NCI-H2171 treated with DMSO at 0.1 percent for 48 hours (cell line): ENCODE measurements at regions not wholly inside any gene's neighbourhood (a gene's known extent, or its start where the extent isn't known, plus 50 kb on each side); places are given as distances from the start of the nearest gene placed in this dataset.

ENCODE experiments used
- DNase-seq: peaks from one replicate; lab custom pipeline; 2025; lab: John Stamatoyannopoulos, UW

DNA sequence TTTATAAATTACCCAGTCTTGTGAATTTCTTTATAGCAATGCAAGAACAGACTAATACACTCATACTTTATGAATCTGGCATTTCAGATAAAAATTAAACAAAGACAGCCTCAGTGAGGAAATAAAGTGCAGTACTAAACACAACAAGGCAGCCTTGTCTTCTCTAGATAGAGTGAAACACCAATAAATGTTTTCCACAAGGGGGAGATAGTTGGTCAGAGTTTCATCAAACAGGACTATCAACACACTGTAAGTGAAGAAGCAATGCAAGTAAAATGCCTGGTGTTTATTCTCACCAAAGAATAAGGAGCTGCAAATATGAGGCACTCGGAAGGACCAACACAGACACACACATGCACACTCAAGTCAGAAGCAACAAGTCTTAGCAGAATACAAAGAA lies 62.8 kb downstream of the FAM9B start:
- DNase-seq: peak; percentile 29

DNA sequence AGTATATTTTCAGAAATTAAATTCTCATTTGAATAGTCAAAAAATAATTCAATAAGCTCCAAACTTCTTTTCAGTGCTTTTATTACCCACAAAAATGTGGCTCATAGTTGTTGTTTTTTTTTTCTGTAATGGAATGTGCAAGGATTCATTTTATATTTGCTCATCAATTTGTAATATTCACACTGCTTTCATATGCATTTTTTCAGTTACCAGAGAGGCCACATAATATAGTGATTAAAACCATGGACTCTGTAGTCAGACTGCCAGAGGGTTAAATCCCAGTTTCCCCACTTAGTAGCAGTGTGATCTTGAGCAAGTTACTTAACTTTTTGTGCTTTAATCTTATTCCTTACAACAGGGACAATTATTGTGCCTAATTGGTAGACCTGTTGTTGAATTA lies 64.5 kb downstream of the FAM9B start:
- DNase-seq: no peak

DNA sequence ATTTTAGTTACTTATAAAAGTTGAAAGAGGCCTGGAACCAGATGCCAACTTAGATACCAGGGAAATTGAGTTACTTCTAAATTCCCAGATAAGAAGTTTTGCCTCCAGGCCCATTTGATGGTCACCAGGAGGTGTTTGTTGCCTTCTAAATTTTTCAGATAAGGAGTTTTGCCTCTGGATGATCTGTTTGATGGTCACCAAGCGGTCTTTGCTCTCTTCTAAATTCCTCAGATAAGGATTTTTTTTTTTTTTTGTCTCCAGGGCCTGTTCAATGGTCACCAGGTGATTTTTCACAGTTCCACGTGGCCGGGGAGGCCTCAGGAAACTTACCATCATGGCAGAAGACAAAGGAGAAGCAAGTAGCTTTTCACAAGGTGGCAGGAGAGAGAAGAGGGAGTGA lies 66.5 kb downstream of the FAM9B start:
- DNase-seq: peak; percentile 28

DNA sequence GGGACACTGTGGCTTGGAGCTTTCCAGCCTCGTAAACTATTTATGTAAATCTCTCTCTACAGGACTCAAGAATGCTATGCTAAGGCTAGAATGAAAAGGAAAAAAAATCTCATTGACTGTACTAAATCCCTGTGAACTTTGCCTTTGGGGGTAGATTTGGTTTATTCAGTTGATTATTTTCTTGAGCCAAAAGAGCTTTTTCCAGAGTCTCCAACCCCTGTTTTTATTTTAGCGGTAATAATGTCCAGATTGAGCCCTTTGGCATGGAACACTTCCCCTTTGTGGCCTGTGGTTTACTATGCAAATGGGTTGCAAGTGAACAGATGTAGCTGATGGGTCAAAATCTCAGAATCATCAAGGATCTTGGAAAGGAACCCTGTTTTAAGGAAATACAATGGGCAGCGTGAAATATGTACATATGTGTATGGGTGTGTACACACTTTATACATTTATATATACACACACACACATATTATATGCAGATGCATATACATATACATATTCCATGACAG lies 72.9 kb downstream of the FAM9B start:
- no peak for DNase-seq

- DNase-seq: no peak
Measured at GRCh38 chrX:8955511-8955910, 78.4 kb downstream of the FAM9B start.

DNA sequence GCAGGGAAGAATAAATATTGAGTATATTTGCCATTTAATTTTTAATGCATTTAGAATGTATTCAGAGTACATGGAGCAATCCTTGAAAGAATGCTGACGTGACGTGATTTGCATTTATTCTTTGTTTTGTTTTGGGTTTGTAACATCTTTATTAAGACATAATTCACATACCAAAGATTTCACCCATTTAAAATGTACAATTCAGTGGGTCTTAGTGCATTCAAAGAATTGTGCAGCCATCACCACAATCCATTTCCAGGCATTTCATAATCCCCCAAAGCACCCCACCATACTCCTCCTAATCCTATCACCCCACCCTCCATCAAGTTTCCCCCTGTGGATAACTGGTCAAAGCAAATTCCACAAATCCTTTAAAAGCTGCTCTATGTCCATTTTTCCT lies 87.4 kb downstream of the FAM9B start:
- DNase-seq: no peak

DNA sequence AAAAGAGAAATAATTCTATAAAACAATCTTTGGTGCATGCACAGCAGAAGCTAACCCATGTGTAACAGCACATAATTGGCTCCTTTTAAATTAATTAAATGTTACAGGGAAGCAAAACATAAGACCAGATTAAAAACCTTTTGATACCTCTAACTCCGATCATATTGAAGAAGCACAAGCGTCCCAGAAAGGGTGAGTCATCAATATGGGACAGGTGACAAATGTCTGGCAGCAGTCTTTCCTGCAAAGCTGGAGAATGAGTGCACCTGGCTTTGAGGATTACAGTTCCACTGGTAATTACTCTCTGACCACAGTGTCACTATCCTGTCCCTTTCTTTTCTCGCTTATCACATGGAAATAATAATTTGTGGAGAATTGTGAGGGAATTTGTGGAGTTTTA lies 94.6 kb downstream of the FAM9B start:
- peak; percentile 1 for DNase-seq

DNA sequence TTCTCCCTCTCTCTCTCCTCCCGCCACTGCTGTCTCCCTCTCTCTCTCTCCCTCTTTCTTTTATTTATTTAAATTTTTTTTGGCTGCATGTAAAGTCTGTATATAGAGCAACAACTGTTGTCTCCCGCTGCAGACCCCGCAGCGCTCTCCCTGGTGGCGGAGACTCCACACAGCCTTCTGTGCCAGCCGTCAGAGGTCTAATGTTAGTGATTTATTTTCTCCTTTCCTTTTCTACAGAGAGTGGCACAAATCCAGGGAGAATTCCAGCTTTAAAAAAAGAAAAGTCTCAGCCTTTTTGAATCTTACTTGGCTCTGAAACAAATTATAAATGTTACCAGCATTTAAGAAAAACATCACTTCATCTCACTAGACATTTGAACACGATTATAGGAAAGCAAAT lies 106.2 kb downstream of the FAM9B start:
- no peak for DNase-seq

DNA sequence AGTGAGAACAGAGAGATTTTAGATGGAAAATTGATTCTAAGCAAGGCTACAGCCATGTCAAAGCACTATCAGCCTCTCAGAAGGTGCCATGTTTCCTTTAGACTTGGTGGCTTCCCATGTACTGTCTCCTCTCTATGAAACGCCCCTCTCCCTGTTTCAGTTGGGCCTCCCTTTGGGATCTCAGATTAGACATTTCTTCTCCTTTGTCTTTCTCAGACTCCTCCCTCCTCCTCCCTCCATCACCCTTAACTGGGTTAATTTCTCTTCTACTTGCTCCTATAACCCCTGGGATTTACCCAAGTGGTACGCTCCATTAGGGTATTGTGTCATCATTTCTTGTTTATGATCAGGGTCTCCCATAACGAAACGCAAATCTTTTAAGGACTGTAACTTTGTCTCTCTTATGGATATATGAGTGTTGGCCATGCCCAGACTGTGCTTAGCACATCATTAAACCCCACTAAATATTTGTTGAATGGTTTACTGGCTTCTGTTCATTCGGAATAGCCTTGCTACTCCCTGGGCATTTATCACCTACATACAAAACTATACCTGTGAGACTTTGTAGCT lies 106.8 kb downstream of the FAM9B start:
- no peak for DNase-seq

DNA sequence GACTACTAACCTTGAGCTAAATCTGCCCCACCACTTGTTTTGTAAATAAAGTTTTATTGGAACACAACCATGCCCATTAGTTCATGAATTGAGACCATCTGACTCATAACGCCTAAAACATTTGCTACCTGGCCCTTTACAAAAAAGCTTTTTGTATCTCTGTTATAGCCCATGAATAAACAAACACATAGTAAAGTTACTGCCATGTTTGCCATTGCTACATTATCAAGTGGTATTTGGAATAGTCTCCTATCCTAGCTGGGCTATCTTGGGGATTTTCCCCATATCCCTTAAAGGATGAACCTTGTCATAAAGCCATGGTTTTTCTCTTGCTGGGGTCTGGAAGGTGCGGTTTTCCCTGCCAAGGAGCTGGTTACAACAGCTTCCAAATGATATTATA lies 112.3 kb downstream of the FAM9B start:
- no peak for DNase-seq

GRCh38 chrX:8919801-8920200 lies 114.1 kb downstream of the FAM9B start:
- DNase-seq: no peak

- no peak for DNase-seq
Measured at GRCh38 chrX:8916697-8917096, 115.5 kb upstream of the FAM9A start.

GRCh38 chrX:8914681-8915080 lies 113.5 kb upstream of the FAM9A start:
- no peak for DNase-seq

DNA sequence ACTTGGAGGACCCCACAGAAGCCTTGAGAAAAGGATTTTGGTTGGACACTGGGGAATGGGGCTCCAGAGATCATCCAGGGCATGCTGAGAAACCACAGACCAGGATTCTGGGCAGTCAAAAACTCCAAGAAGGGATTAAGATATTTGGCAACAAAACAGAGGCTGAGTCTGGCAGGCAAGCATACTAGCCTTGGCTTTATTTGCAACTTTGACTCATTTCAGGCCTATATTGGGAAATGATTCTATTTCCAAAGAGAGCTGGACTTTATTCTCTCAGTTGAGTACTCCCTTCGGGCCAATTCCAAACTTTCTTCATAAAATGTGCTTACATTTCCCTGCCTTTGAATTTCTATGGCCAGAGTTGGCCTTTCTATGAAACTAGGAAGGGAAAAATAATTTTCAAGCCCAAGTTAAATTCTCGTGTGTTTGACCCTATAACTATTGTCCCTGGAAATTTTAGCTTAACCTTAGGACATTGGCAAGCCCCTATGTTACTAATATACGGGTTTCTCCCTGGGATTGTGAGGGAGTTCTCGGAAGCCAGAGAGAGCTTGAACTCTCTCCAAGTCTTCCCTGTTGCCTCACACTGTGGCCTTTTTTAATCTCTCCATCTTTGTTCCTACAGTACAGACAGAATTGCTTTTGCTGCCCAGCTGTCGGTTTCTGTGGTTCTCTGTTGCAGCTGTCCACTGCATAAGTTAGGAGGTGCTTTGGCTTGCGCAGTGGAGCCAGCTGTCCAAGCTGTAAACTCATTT lies 112.6 kb upstream of the FAM9A start:
- no peak for DNase-seq

DNA sequence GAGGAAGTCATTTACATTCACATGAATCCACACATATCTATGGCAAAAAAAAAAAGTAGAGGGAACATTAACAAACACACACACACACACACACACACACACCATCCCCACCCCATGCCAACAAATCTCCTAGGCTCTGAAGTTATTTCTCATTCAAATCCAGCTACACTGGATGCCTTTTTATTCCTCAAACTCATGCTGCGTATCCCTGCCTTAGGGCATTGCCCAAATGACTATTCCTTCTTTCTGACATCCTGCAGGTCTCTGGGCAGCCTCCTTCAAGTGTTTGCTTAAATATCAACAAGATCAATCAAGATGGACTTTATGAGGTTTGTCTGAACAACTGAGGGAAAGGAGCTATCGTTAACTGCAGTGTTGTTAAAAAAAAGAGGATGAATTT lies 106.5 kb upstream of the FAM9A start:
- no peak for DNase-seq

DNA sequence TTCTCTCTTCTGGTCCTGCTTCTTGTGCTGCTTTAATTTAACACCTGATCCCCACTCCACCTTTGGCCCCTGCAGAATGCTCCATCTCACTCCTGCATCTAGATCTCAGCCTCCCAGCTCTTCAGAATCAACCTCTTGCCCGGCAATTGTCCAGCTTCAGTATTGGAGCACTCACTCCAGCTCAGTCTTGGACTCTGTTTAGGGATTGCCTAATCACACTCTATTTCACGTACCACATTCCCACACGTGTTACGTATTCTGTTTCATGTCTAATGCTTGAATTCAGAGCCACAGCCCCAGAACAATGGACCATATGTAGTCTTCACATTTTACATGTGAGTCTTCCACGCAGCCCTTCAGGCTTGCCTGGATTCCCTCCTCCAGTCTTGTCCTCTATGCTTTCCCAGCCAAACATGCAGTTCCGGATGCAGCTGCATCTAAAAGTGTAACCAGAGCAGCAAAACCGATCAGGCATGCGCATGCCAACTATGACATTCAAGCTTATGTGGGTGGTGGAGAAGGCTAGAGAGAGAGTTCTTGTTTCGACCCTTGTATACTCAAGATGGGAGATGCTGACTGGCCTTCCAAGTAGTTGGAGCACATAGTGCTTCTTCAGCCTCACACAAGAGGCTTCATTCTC lies 105.2 kb upstream of the FAM9A start:
- no peak for DNase-seq

DNA sequence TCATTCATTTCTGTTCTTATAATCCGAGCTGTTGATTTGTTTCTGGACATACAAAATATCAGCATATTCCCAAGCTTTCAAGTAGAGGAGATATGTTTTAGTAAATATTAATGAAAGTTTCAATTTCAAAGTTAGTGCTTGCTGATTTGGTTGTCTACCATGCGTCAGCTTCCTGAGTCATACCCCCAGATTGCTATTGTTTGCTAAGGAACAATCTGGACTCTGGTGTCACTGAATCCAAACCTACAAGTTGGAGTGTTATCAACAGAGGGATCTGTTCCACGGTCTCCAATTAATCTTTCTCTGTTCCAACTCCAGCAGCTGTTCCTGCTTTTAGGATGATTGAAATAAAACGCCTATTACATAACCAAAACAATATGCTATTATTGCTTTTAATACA lies 96.1 kb upstream of the FAM9A start:
- peak; percentile 5 for DNase-seq

DNA sequence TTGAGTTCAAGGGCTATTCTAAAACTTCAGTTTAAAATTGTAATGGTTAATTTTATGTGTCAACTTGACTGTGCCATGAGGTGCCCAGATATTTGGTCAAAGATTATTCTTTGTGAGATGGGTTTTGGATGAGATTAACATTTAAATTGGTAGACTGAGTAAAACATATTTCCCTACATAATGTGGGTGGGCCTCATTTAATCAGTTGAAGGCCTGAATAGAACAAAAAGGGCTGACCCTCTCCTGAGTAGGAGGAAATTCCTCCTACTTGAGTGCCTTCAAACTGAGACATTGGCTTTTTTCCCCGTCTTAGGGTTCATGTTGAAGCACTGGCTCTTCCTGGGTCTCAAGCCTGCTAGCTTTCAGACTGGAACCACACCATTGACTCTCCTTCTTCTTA lies 89.6 kb upstream of the FAM9A start:
- no peak for DNase-seq

DNA sequence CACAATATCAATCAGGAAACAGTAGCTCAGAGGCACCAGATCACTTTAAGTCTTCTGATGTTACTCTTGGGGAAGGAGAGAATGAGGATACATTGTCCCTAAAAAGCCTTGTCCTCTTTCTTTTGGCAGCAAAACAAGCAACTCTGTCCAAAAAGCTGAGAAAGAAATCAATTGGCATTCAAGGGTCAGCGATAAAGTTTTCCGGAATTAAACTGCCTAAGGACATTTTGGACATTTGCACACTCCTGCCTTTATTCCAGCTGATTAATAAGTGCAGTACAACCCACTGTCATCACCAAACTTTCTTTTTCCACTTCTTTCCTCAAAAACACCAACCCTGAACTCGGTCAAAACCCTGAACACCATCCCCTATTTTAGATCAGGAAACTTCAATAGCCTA lies 85.8 kb upstream of the FAM9A start:
- DNase-seq: no peak

DNA sequence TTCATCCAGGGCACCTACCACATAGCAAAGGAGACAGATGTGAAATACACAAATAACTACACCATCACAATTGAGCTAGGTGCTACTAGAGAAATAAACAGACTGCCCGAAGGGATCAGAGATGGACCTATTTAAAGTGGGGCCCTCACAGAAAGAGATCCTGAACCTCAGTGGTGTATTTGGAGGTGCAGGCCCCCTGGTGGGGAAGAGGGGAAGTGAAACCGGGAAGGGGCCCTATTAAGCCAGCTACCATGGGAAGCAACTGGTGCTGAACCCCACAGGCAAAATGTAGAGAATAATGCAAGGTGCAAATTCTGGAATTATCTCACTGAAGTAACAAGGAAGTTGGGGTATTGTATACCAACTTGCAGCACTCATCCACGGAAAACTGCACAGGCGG lies 78.6 kb upstream of the FAM9A start:
- DNase-seq: no peak

DNA sequence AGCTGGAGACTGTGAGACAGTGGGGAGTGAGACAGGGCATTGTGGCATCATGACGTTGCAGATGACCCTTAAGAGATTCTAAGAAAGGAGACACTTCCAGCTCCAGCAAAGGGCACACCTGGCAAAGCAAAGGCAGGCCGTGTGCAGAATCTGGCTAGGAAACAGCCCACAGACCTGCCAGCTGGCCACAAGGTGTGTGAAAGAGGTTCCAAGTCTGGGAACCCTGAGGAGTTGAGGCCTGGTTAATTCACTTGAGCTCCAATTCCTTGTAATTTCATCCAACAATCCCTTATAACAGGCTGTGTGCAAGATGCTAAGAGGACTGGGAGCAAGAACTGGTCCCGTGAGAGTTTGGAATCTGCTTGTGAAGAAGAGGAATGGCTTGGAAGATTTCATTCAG lies 72.8 kb upstream of the FAM9A start:
- no peak for DNase-seq

DNA sequence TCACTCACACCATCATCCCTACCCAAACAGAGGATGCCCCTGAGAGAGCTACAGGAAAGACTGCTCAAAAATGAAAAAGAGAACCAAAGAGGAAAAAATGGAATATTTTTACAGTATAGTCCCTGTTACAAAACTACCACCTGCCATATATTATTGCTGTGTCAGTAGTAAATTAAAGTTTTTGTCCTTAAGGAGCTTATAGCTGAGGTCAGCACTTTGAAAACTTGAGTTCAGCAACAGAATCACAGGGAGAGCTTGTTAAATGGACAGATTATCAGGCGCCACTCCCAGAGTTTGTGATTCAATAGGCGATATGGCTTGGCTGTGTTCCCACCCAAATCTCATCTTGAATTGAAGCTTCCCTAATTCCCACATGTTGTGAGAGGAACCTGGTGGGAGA lies 71.9 kb upstream of the FAM9A start:
- no peak for DNase-seq

GRCh38 chrX:8870411-8870810 lies 69.2 kb upstream of the FAM9A start:
- no peak for DNase-seq

DNA sequence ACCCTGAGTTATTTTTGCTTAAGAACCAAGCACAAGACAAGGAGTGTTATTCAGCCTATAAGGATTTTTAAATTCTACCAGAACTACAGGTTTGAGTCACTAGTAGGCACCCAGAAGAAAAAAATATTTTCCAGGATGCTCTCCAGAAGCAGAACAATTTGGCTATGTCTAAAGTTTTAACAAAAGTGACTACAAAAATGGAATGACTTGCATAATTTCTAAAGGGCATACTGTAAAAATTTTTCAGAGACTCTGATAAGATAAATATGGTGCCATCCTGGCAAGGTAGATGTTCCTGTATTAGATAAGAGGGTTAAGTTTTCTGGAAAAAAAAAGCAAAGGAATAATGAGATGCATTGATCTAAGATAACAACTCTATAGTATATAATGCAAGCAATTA lies 68.6 kb upstream of the FAM9A start:
- no peak for DNase-seq
